B cell (primary cell): ENCODE measurements at regions not wholly inside any gene's neighbourhood (a gene's known extent, or its start where the extent isn't known, plus 50 kb on each side); places are given as distances from the start of the nearest gene placed in this dataset.

ENCODE experiments used
- EZH2 ChIP-seq: IDR thresholded peaks from 2 replicates; pipeline ENCODE4 v1.6.1; 2012; ENCODE audit warnings: borderline replicate concordance, low read depth, mild to moderate bottlenecking, moderate library complexity, low read length; ENCODE audit not compliant: insufficient read depth, poor library complexity, severe bottlenecking
- TF ChIP-seq, protein P1 (sequence below): fragments of 200-600 bp; IDR thresholded peaks from one replicate; pipeline ENCODE4 v1.8.0; 2022; ENCODE audit warnings: antibody characterized with exemption, mild to moderate bottlenecking

DNA sequence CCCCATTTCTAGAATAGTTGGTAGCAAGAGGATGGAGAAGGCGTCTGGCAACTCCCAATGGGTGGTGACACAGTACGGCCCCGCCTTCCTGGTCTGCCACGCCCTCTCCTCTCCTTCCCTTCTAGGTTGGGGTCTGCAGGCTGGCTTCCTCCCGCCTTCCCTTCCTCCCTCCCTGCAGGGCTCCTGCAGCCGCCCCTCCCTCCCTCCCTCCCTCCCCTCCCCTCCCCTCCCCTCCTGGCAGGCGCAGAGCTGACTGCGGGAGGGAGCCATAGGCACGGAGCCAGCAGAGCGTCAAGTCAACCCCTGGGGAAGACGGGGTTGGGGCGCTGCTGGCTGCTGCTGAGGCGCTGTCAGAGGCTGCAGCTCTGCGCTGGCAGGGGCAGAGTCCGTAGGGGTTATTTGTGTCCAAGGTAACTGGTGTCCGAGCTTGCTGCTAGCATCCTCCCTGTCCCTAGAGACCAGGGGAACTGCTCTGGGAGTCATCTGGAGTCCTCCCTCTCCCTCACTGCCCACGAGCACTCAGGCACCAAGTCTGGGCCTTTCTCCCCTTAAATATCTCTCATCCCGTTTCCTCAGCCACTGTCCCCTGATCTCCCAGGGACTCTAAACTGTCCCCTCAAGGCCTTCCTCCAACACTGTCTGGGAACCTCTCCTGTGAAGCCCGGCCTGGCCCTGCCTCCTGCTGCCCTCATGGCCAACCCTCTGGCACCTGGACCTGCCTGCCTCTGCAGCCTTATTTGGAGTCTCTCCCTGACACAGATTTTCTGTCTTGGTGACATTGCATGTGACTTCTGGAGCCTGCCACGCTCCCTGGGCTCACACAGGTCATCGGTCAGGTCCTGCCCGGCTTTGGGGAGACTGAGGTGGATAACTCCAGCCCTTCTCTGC, 57.4 kb upstream of the ACOT11 start:
- TF ChIP-seq, protein P1, sequence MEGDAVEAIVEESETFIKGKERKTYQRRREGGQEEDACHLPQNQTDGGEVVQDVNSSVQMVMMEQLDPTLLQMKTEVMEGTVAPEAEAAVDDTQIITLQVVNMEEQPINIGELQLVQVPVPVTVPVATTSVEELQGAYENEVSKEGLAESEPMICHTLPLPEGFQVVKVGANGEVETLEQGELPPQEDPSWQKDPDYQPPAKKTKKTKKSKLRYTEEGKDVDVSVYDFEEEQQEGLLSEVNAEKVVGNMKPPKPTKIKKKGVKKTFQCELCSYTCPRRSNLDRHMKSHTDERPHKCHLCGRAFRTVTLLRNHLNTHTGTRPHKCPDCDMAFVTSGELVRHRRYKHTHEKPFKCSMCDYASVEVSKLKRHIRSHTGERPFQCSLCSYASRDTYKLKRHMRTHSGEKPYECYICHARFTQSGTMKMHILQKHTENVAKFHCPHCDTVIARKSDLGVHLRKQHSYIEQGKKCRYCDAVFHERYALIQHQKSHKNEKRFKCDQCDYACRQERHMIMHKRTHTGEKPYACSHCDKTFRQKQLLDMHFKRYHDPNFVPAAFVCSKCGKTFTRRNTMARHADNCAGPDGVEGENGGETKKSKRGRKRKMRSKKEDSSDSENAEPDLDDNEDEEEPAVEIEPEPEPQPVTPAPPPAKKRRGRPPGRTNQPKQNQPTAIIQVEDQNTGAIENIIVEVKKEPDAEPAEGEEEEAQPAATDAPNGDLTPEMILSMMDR, result no peak
- TF ChIP-seq EZH2, result no peak
